ENCODE measurements at regions not wholly inside any gene's neighbourhood (a gene's known extent, or its start where the extent isn't known, plus 50 kb on each side); places are given as distances from the start of the nearest gene placed in this dataset.

GRCh38 chr3:70728311-70728710, 415.9 kb upstream of the MDFIC2 start:
- Histone ChIP-seq H3K4me1 (ENCODE audit: insufficient read depth, poor library complexity, severe bottlenecking) (no peaks in the 10 kb centered on the region), H3K36me3 (ENCODE audit: low read depth) (no peaks in the 10 kb centered on the region), H3K4me3 (ENCODE audit: severe bottlenecking) (no peak overlapping the region), H3K9me3 (ENCODE audit: severe bottlenecking) (no peaks in the 10 kb centered on the region), H3K27ac (ENCODE audit: poor library complexity, severe bottlenecking) (no peak overlapping the region), H3K27me3 (ENCODE audit: insufficient read depth, poor library complexity, severe bottlenecking) (no peaks in the 10 kb centered on the region)
- no peak for ATAC-seq (ENCODE audit: low read depth)
- no peak for DNase-seq (ENCODE audit: low spot score)
- no peak for TF ChIP-seq CTCF (IDR thresholded peaks at IDR 0.05; ENCODE audit: poor library complexity, severe bottlenecking)

- H3K4me3 ChIP-seq (ENCODE audit: severe bottlenecking), result no peak overlapping the region
- no peaks in the 10 kb centered on the region for H3K9me3 ChIP-seq (ENCODE audit: severe bottlenecking)
- H3K27me3 ChIP-seq (ENCODE audit: insufficient read depth, poor library complexity, severe bottlenecking), result no peaks in the 10 kb centered on the region
- no peak for TF ChIP-seq CTCF (IDR thresholded peaks at IDR 0.05; ENCODE audit: poor library complexity, severe bottlenecking)
- no peaks in the 10 kb centered on the region for H3K36me3 ChIP-seq (ENCODE audit: low read depth)
- no peaks in the 10 kb centered on the region for H3K4me1 ChIP-seq (ENCODE audit: insufficient read depth, poor library complexity, severe bottlenecking)
- DNase-seq (ENCODE audit: low spot score) (no peak), ATAC-seq (ENCODE audit: low read depth) (no peak)
- no peak overlapping the region for H3K27ac ChIP-seq (ENCODE audit: poor library complexity, severe bottlenecking)
Observed at GRCh38 chr3:70726961-70727360, 414.5 kb upstream of the MDFIC2 start.

DNA sequence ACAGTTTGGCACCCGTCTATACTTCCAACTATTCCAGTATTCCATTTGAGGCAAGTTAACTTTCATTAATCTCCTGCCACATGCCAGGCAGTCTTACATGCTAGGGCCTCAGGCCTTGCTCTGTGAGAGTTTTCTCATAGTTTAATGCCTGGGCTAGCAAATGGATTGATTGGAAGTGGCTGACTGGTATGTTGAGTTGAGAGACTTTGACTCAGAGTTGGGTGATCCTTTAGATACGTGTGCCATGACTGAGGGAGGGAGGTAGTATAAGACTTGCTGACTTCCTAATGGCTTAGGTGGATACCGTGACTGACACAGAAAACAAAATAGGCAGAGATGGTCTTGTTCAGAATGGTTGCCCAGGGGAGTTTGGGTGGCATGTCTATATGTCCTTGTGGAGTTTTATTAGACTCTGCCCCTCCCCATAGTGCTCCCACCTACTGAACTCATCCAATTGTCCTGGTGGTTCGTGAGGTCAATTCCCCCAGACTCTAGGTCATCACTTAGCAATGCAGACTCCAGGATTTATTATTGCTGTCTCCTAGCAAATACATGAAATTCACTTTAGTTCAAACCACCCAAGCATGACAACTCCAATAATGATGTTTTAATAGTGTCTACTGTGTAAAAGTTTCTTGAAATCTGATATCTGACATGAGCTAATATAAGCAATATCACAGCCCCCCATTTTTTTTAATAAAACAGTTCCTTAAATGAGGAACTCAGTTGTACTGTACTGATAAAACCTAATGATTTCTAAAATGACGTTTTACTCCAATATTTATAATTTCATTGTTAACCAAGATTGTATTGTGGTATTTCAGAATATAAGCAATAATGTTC, 413.9 kb upstream of the MDFIC2 start:
- H3K27me3 ChIP-seq (ENCODE audit: insufficient read depth, poor library complexity, severe bottlenecking), result no peaks in the 10 kb centered on the region
- no peak overlapping the region for H3K4me3 ChIP-seq (ENCODE audit: severe bottlenecking)
- no peaks in the 10 kb centered on the region for H3K9me3 ChIP-seq (ENCODE audit: severe bottlenecking)
- H3K4me1 ChIP-seq (ENCODE audit: insufficient read depth, poor library complexity, severe bottlenecking), result no peaks in the 10 kb centered on the region
- H3K27ac ChIP-seq (ENCODE audit: poor library complexity, severe bottlenecking), result no peak overlapping the region
- TF ChIP-seq CTCF (IDR thresholded peaks at IDR 0.05; ENCODE audit: poor library complexity, severe bottlenecking), result no peak
- no peaks in the 10 kb centered on the region for H3K36me3 ChIP-seq (ENCODE audit: low read depth)
- ATAC-seq (ENCODE audit: low read depth) (no peak), DNase-seq (ENCODE audit: low spot score) (no peak)

- H3K27ac ChIP-seq (ENCODE audit: poor library complexity, severe bottlenecking), result no peak overlapping the region
- ATAC-seq (ENCODE audit: low read depth) (no peak), DNase-seq (ENCODE audit: low spot score) (no peak)
- no peaks in the 10 kb centered on the region for H3K9me3 ChIP-seq (ENCODE audit: severe bottlenecking)
- no peak overlapping the region for H3K4me3 ChIP-seq (ENCODE audit: severe bottlenecking)
- no peaks in the 10 kb centered on the region for H3K27me3 ChIP-seq (ENCODE audit: insufficient read depth, poor library complexity, severe bottlenecking)
- H3K4me1 ChIP-seq (ENCODE audit: insufficient read depth, poor library complexity, severe bottlenecking), result no peaks in the 10 kb centered on the region
- no peaks in the 10 kb centered on the region for H3K36me3 ChIP-seq (ENCODE audit: low read depth)
- TF ChIP-seq CTCF (IDR thresholded peaks at IDR 0.05; ENCODE audit: poor library complexity, severe bottlenecking), result no peak
Observed at GRCh38 chr3:70722018-70722417, 409.6 kb upstream of the MDFIC2 start.

- Histone ChIP-seq H3K4me1 (ENCODE audit: insufficient read depth, poor library complexity, severe bottlenecking) (no peaks in the 10 kb centered on the region), H3K27ac (ENCODE audit: poor library complexity, severe bottlenecking) (no peak overlapping the region), H3K27me3 (ENCODE audit: insufficient read depth, poor library complexity, severe bottlenecking) (no peaks in the 10 kb centered on the region), H3K9me3 (ENCODE audit: severe bottlenecking) (no peaks in the 10 kb centered on the region), H3K36me3 (ENCODE audit: low read depth) (no peaks in the 10 kb centered on the region), H3K4me3 (ENCODE audit: severe bottlenecking) (no peak overlapping the region)
- DNase-seq (ENCODE audit: low spot score), result no peak
- peak; percentile 57 for TF ChIP-seq CTCF (IDR thresholded peaks at IDR 0.05; ENCODE audit: poor library complexity, severe bottlenecking)
- ATAC-seq (ENCODE audit: low read depth), result 0 out of 3 replicates have a peak, but pooled peaks have one; percentile 33
Observed at GRCh38 chr3:70716832-70717231, 404.4 kb upstream of the MDFIC2 start.

All from RWPE2 (cell line).